ENCODE measurements at regions not wholly inside any gene's neighbourhood (a gene's known extent, or its start where the extent isn't known, plus 50 kb on each side); places are given as distances from the start of the nearest gene placed in this dataset.
A peak's percentile ranks its signal among the peaks of the same experiment; 100 is the strongest.

DNA sequence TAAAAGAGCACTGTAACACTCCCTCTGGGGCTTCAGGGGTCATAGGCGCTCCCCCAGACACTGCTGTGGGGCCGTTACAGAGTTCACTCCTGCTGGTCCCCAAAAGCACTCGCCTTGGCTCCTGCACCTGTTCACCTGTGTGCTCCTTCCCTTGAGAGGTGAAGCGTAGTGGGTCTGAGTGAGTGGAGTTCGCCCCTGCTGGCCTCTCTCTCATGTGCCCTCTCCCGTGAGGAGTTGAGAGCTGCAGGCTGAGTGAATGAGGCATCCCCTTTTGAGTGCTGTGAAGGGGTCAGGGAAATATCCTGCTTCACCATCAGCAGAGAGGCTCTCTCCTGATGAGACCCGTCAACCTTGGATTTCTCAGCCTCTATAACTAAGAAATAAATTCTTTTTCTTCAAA, 134.6 kb upstream of the TUT7 start:
- Histone ChIP-seq H3K36me3 (ENCODE audit: control insufficient read depth in 4 of 4, insufficient read depth in 4 of 4, low read length in 4 of 4) (no peaks in the 10 kb centered on the region), H3K27ac (ENCODE audit: low read depth in 1 of 2, low read length in 1 of 2) (no peak overlapping the region), H3K27me3 (ENCODE audit: control insufficient read depth in 3 of 3, insufficient read depth in 3 of 3, low read length in 2 of 3) (no peaks in the 10 kb centered on the region), H3K9ac (ENCODE audit: insufficient read depth in 1 of 2, low read length in 2 of 2) (no peak overlapping the region), H3K4me1 (ENCODE audit: control insufficient read depth in 5 of 5, insufficient read depth in 5 of 5, low read length in 5 of 5) (peaks cover 0 to 7% (median 0%) of the 10 kb centered on the region in 5 donors), H3K4me3 (no peak overlapping the region), H3K9me3 (ENCODE audit: control insufficient read depth in 4 of 4, insufficient read depth in 3 of 4, low read length in 3 of 4) (no peaks in the 10 kb centered on the region)
- DNase-seq = no peak
- TF ChIP-seq, protein P1, sequence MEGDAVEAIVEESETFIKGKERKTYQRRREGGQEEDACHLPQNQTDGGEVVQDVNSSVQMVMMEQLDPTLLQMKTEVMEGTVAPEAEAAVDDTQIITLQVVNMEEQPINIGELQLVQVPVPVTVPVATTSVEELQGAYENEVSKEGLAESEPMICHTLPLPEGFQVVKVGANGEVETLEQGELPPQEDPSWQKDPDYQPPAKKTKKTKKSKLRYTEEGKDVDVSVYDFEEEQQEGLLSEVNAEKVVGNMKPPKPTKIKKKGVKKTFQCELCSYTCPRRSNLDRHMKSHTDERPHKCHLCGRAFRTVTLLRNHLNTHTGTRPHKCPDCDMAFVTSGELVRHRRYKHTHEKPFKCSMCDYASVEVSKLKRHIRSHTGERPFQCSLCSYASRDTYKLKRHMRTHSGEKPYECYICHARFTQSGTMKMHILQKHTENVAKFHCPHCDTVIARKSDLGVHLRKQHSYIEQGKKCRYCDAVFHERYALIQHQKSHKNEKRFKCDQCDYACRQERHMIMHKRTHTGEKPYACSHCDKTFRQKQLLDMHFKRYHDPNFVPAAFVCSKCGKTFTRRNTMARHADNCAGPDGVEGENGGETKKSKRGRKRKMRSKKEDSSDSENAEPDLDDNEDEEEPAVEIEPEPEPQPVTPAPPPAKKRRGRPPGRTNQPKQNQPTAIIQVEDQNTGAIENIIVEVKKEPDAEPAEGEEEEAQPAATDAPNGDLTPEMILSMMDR (IDR thresholded peaks at IDR 0.05; ENCODE audit: control extremely low read depth, extremely low read depth) = no peak
- WGBS, 2 donors = 88 to 95% methylated on average over 7 of the region's 7 CpGs
- ATAC-seq (ENCODE audit: insufficient read depth, low FRiP score) = peak; percentile 34

DNA sequence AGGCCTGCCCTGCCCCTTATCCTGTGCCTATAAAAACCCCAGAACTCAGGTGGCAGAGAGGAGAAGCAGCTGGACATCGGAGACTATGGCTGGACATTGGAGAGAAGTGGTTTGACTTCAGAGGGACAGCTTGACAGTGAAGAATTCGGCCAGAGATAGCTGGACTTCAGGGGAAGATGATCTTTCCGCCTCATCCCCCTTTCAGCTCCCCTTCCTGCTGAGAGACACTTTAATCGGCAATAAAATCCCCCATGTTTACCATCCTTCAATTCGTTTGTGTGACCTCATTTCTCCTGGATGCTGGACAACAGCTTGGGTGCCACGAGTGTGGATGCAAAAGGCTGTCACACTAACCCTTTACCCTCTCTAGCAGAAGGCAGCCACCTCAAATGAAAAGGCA, 134.1 kb upstream of the TUT7 start:
- peaks cover 0 to 7% (median 0%) of the 10 kb centered on the region in 5 donors for H3K4me1 ChIP-seq (ENCODE audit: control insufficient read depth in 5 of 5, insufficient read depth in 5 of 5, low read length in 5 of 5)
- no peak overlapping the region for H3K9ac ChIP-seq (ENCODE audit: insufficient read depth in 1 of 2, low read length in 2 of 2)
- H3K27ac ChIP-seq (ENCODE audit: low read depth in 1 of 2, low read length in 1 of 2) = no peak overlapping the region
- no peaks in the 10 kb centered on the region for H3K9me3 ChIP-seq (ENCODE audit: control insufficient read depth in 4 of 4, insufficient read depth in 3 of 4, low read length in 3 of 4)
- no peaks in the 10 kb centered on the region for H3K27me3 ChIP-seq (ENCODE audit: control insufficient read depth in 3 of 3, insufficient read depth in 3 of 3, low read length in 2 of 3)
- no peak for DNase-seq
- H3K4me3 ChIP-seq = no peak overlapping the region
- ATAC-seq (ENCODE audit: insufficient read depth, low FRiP score) = no peak
- 76 to 80% methylated on average over 6 of the region's 6 CpGs for WGBS, 2 donors
- H3K36me3 ChIP-seq (ENCODE audit: control insufficient read depth in 4 of 4, insufficient read depth in 4 of 4, low read length in 4 of 4) = no peaks in the 10 kb centered on the region
- TF ChIP-seq, protein P1 (IDR thresholded peaks at IDR 0.05; ENCODE audit: control extremely low read depth, extremely low read depth) = no peak

DNA sequence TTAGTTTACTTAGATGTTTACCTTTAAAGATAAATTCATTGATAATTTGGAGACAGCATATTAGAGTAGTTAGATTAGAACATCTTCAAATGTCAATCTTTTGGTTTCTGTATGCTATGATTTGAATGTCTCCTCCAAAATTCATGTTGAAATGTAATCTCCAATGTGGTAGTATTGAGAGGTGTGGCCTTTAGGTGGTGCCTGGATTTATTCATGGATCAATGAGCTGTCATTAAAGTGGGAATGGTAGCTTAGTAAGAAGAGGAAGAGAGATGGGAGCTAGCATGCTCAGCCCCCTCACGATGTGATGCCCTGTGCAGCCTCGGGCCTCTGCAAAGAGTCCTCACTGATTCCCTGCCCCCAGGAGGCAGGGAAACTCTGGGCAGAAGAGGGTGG, 133.6 kb upstream of the TUT7 start:
- Histone ChIP-seq H3K4me3 (no peak overlapping the region), H3K27ac (ENCODE audit: low read depth in 1 of 2, low read length in 1 of 2) (no peak overlapping the region), H3K36me3 (ENCODE audit: control insufficient read depth in 4 of 4, insufficient read depth in 4 of 4, low read length in 4 of 4) (no peaks in the 10 kb centered on the region), H3K9ac (ENCODE audit: insufficient read depth in 1 of 2, low read length in 2 of 2) (no peak overlapping the region), H3K9me3 (ENCODE audit: control insufficient read depth in 4 of 4, insufficient read depth in 3 of 4, low read length in 3 of 4) (no peaks in the 10 kb centered on the region), H3K4me1 (ENCODE audit: control insufficient read depth in 5 of 5, insufficient read depth in 5 of 5, low read length in 5 of 5) (peaks cover 0 to 7% (median 0%) of the 10 kb centered on the region in 5 donors), H3K27me3 (ENCODE audit: control insufficient read depth in 3 of 3, insufficient read depth in 3 of 3, low read length in 2 of 3) (no peaks in the 10 kb centered on the region)
- TF ChIP-seq, protein P1 (IDR thresholded peaks at IDR 0.05; ENCODE audit: control extremely low read depth, extremely low read depth) = no peak
- DNase-seq = no peak
- 85 to 86% methylated on average over 2 of the region's 2 CpGs for WGBS, 2 donors
- ATAC-seq (ENCODE audit: insufficient read depth, low FRiP score) = no peak

All from lung (tissue), 11 donors.